Stomach (tissue), 4 donors: ENCODE measurements at regions not wholly inside any gene's neighbourhood (a gene's known extent, or its start where the extent isn't known, plus 50 kb on each side); places are given as distances from the start of the nearest gene placed in this dataset.

Source experiments
- CTCF ChIP-seq, 7 experiments: fragments of 450-650 bp in 4 of 7; fragments of 200-600 bp in 3 of 7; sonication (generic) in 3 of 7; IDR thresholded peaks; one replicate each; pipeline ENCODE4 v1.5.1; 2016 to 2019; ENCODE audit warnings: antibody characterized with exemption in 7 of 7, control low read depth in 2 of 7, mild to moderate bottlenecking in 1 of 7
- POLR2A ChIP-seq, 4 donors: fragments of 450-650 bp; IDR thresholded peaks; one replicate each; pipeline ENCODE4 v1.6.1; 2016; ENCODE audit warnings: antibody characterized with exemption in 4 of 4, control low read depth in 2 of 4, mild to moderate bottlenecking in 1 of 4, moderate library complexity in 1 of 4

GRCh38 chr3:159765860-159766294 is 222.8 kb upstream of the IL12A start:
- no peak for TF ChIP-seq POLR2A (IDR thresholded peaks at IDR 0.05)
- no peak for TF ChIP-seq CTCF (IDR thresholded peaks at IDR 0.05)
